COLO829 (cell line): ENCODE measurements at regions not wholly inside any gene's neighbourhood (a gene's known extent, or its start where the extent isn't known, plus 50 kb on each side); places are given as distances from the start of the nearest gene placed in this dataset.
A peak's percentile ranks its signal among the peaks of the same experiment; 100 is the strongest.
"Not testable (repeated sequence)": the region's sequence is repeated elsewhere in the genome, so short reads cannot be mapped to it uniquely, and the experiment has no call there.

Source experiments
- DNase-seq: peaks from one replicate; pipeline ENCODE4 v3.0.0; 2012; ENCODE audit warnings: low spot score

- DNase-seq = no peak
Observed at GRCh38 chr9:31336841-31337240, 1047.6 kb upstream of the ACO1 start.

DNA sequence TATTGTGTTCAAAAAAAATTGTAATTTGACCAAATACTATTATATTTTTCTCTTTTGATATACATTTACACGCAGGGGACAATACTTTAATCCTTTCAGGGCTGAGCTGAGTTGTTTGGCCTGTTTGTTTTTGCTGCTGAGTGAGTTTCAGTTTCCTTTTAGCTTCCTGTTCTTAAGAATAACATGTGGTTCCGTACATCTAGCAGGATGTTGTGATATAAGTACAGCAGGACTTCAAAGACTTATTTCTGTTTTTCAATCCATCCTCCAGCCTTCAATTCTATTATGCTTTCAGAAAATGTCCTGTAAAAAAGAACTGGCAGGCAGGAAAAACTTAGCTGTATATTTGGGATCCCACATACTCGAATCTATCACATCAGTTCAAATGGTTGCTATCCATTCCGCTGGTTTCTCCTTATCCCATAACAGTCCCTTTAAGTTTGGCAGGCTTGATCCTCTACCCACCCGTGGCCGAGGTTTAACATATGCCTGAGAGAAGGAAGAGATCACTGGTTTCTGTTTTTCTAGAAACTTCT lies 1037.3 kb upstream of the ACO1 start:
- DNase-seq = peak; percentile 35

GRCh38 chr9:31355159-31355882 lies 1029.1 kb upstream of the ACO1 start:
- DNase-seq = no peak

- DNase-seq = peak; percentile 53
Observed at GRCh38 chr9:31355965-31356364, 1028.5 kb upstream of the ACO1 start.

GRCh38 chr9:31359071-31359470 lies 1025.4 kb upstream of the ACO1 start:
- DNase-seq = no peak

- DNase-seq = no peak
Observed at GRCh38 chr9:31364171-31364570, 1020.3 kb upstream of the ACO1 start.

DNA sequence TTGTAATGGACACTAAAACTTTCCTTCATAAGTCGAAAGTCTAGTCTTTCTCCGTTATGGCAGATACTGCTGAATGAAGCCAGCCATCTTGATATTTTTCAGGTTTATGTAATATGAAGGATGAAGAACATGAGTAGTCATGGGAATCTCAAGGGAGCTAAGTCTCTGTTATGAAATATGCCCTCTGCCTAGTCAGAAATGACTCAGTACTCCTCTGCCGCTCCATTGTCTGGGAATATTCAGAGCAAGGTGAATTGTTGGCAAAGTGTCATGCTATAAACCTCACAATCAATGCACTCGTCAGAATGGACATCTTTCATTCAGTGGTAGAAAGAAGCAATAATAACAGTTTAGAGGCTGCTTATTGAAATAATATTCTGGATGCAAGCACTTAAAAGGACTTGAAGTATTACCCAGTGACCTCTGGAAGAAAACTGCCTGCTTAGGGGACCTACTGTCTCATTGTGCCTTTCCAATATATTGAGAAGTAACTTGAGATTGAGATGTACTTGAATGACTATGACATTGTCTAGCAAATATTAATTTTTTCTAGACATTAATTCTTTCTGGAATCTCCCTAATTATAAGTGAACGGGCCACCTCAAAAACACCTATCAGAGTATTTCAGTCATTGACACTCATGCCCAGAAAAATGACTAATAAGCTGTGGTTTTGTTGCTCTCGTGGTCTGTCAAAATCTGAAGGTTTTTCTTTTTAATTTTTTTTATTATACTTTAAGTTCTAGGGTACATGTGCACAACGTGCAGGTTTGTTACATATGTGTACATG lies 1011.5 kb upstream of the ACO1 start:
- no peak for DNase-seq

DNA sequence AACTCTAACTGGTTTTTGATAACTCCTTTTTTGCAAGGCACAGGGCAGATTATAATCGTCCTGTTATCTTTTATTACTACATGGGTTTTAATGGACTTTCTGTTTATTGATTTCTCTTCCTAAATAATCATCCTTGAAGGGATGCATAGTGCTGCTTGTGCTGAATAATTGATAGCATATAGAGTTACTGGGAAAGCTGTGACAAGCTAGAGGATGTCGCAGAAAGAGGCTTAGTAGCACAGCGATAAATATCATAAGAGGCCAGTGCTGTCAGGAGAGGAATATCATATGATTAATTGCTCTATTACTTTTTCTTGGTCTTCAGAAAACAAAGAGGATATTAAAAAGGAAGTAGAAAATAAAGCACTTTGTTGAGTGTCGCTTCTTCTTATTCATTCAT lies 1007.1 kb upstream of the ACO1 start:
- DNase-seq = no peak

DNA sequence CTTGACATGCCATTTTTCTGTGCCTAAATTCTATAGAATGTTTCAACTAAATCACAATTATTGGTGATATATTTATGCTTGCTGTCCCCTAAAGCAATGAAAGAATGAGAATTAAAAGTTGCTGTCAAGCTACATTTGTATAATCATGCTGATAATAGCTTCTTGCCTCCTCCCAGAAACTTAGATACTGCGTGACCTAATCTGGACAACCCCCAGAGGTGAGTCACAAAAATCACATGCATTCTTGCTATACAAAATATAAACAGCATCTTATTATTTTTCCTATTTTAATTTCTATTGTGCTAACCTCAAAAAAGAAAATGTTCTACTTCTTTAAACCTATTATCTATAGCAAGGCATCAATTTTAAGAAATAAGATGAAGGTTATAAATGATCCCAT lies 995.8 kb upstream of the ACO1 start:
- DNase-seq = no peak

- DNase-seq = no peak
Observed at GRCh38 chr9:31389075-31389474, 995.4 kb upstream of the ACO1 start.

GRCh38 chr9:31390403-31391025 lies 993.9 kb upstream of the ACO1 start:
- DNase-seq = peak; percentile 87

- peak; percentile 69 for DNase-seq
Observed at GRCh38 chr9:31393240-31393639, 991.2 kb upstream of the ACO1 start.

DNA sequence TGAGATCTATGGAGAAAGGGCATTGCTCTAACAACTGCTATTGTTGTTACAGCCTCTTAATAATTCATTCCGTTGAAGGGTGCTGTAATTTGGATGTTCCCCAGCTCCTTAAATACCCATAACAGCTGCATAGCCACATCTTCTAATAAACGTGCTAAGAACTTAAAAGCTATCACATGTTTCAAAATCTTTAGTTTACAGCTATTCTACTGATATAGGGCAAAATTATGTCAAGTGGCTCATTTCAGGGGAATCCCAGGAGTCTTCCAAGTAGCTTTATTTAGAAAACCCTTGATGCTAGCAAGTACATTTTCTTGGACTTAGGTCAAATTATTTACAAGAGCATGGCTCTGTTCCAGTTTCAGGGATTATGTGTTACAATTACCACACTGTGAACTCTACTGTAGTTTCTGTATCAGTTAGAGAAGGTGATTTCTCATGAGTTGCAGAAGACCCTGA lies 990.4 kb upstream of the ACO1 start:
- peak; percentile 72 for DNase-seq

DNA sequence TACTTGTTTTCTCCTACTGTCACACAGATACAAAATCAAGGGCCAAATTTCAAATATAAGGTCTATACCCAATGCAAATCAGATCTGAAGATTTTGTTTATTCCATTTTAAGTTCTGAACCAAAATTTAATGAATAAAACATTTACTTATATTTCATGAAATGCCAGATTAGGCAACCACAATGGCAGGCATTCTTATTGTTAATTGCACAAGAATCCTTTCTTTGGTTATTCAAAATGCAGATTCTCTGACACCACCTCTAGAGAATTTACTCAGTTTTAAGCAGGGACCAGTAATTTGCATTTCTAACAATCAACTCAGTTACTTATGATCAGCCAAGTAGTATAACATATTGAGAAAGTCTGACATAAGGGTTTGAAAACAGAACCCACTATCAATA lies 972.4 kb upstream of the ACO1 start:
- no peak for DNase-seq

DNA sequence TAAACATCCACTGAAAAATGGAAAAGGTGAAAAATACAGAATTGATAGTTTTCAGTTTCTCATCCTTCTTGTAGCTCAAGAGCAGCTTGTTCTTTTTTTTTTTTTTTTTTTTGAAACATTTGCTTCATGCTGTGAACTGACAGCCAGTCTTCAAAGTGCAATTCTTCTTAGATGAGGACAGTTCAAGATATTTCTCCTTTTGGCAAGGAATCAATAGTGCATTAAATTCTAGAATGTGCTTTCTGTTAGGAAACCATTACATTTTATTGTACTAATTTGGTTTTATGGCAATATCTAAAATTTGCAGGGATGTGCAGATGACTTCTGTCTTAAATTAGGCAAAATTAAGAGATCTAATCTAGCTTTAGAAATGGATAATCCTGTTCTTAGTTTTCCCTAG lies 969.3 kb upstream of the ACO1 start:
- DNase-seq = no peak

DNA sequence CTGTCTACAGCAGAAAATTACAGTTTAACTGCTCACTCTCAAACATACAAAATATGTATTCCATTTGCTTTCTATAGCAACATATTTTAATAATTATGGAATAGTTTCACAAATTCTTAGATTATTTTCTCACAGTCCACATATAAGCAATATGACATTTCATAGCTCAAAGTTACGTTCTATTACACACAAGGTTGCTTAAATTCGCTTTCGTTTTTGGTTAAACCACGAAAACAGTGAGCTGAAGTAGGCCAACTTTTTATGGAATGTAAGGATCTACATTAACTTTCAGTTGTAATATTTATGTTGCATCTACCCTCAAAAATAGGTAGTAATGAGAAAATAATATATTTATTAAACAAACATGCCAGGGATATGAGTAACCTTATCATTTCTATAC lies 966.0 kb upstream of the ACO1 start:
- no peak for DNase-seq

DNA sequence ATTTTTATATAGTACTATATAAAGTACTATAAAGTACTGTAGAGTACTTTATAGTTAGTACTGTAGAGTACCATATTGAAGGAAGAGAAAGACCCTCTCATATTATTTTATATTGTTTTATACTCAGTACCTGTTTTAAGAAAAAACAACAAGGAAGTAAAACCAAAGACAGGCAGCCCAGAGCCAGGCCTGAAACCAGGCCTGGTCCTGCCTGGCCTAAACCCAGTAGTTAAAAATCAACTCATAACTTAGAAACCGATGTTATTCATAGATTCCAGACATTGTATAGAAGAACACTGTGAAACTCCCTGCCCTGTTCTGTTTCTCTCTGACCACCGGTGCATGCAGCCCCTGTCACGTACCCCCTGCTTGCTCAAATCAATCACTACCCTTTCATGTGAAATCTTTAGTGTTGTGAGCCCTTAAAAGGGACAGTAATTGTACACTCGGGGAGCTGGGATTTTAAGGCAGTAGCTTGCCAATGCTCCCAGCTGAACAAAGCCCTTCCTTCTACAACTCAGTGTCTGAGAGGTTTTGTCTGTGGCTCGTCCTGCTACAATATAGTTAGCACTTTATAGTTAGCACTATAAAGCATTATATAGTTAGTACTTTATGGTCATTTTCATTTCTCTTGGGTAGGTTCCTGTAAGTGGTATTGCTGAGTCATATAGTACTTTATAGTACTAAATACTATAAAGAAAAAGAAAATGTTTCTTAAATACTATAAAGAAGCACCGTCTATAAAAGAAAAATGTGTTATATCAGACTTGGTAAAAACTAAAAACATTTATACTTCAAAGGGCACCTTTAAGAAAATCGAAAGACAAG lies 940.6 kb upstream of the ACO1 start:
- not testable (repeated sequence) for DNase-seq

GRCh38 chr9:31445357-31445756 lies 939.1 kb upstream of the ACO1 start:
- DNase-seq = no peak

DNA sequence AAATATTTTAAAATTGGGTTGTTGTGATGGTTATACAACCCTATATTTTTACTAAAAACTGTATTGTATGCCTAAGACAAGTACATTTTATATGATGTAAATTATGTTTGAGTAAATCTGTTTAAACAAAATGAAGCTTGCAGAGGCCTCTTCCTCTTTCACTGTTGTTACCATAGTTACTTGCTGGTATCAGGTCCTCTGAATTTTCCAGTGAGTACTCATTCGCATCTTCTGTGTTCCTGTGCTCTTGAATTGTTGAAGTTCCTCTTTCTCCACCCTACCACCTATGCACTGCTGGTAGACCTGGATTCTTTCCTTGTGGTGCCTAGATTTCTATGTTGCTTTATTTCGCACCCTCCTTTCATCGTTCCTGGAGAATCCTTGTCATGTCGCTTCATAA lies 938.5 kb upstream of the ACO1 start:
- no peak for DNase-seq

DNA sequence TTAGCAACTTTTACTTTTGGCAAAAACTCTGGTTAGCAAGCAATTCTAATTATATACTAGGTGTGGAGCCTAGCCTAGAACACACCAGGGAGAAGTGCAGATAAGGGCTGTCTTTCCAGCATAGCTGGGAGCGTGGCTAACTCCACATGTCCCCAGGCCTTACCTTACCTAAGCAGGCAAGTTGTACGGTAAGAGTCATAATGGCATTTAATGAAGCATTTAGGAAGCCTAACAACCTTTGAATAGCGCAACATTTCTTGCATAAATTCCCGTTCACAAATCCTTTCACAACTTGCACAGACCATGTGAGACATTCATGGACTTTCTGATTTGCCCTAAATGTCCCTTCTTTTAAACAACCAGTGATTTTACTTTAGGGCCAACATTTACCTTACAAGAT lies 917.4 kb upstream of the ACO1 start:
- DNase-seq = no peak

DNA sequence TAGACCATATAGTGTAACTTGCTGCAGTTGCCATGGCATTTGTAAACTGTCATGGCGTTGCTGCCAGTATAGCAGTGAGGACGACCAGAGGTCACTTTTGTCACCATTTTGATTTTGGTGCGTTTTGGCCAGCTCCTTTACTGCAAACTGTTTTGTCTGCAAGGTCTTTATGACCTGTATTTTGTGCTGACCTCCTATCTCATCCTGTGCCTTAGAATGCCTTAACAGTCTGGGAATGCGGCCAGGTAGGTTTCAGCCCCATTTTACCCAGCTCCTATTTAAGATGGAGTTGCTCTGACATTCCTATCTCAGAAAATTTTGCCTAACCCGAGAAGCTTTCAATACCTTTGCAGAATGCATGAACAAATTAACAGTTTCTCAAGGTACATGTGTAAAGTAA lies 914.4 kb upstream of the ACO1 start:
- DNase-seq = no peak

- no peak for DNase-seq
Observed at GRCh38 chr9:31471010-31471409, 913.4 kb upstream of the ACO1 start.
